NCI-H2227 (cell line): ENCODE measurements at regions not wholly inside any gene's neighbourhood (a gene's known extent, or its start where the extent isn't known, plus 50 kb on each side); places are given as distances from the start of the nearest gene placed in this dataset.
A peak's percentile ranks its signal among the peaks of the same experiment; 100 is the strongest.
"Not testable (repeated sequence)": the region's sequence is repeated elsewhere in the genome, so short reads cannot be mapped to it uniquely, and the experiment has no call there.

ENCODE experiments used
- DNase-seq: peaks from one replicate; lab custom pipeline; 2025; ENCODE audit not compliant: unreplicated experiment; lab: John Stamatoyannopoulos, UW

- not testable (repeated sequence) for DNase-seq
Measured at GRCh38 chr1:147348592-147348991, 106.1 kb downstream of the CHD1L start.

GRCh38 chr1:147349533-147349932 lies 107.0 kb downstream of the CHD1L start:
- DNase-seq, result no peak

GRCh38 chr1:147351140-147351835 lies 108.8 kb downstream of the CHD1L start:
- DNase-seq, result no peak

GRCh38 chr1:147377263-147378246 lies 135.1 kb downstream of the CHD1L start:
- DNase-seq, result no peak

GRCh38 chr1:147379889-147380288 lies 137.4 kb downstream of the CHD1L start:
- no peak for DNase-seq

- no peak for DNase-seq
Measured at GRCh38 chr1:147384804-147385203, 142.3 kb downstream of the CHD1L start.

- no peak for DNase-seq
Measured at GRCh38 chr1:147388969-147389368, 146.5 kb downstream of the CHD1L start.

- DNase-seq, result peak; percentile 69
Measured at GRCh38 chr1:147389532-147390184, 147.2 kb downstream of the CHD1L start.

GRCh38 chr1:147390185-147390542 lies 147.7 kb downstream of the CHD1L start:
- DNase-seq, result no peak

GRCh38 chr1:147391114-147391513 lies 148.6 kb downstream of the CHD1L start:
- no peak for DNase-seq

GRCh38 chr1:147402326-147403045 lies 138.8 kb upstream of the BCL9 start:
- peak; percentile 19 for DNase-seq

GRCh38 chr1:147404344-147404743 lies 137.0 kb upstream of the BCL9 start:
- DNase-seq, result not testable (repeated sequence)

GRCh38 chr1:147409886-147410285 lies 131.4 kb upstream of the BCL9 start:
- no peak for DNase-seq

- no peak for DNase-seq
Measured at GRCh38 chr1:147413110-147413605, 128.1 kb upstream of the BCL9 start.

GRCh38 chr1:147414505-147415163 lies 126.7 kb upstream of the BCL9 start:
- no peak for DNase-seq

- DNase-seq, result no peak
Measured at GRCh38 chr1:147417024-147417423, 124.3 kb upstream of the BCL9 start.

- peak; percentile 5 for DNase-seq
Measured at GRCh38 chr1:147423100-147423827, 118.0 kb upstream of the BCL9 start.

- no peak for DNase-seq
Measured at GRCh38 chr1:147434921-147435320, 106.4 kb upstream of the BCL9 start.

GRCh38 chr1:147444381-147444780 lies 96.9 kb upstream of the BCL9 start:
- no peak for DNase-seq

GRCh38 chr1:147451628-147452027 lies 89.7 kb upstream of the BCL9 start:
- no peak for DNase-seq
